Upper lobe of left lung (tissue), 6 donors: ENCODE measurements at regions not wholly inside any gene's neighbourhood (a gene's known extent, or its start where the extent isn't known, plus 50 kb on each side); places are given as distances from the start of the nearest gene placed in this dataset.
A peak's percentile ranks its signal among the peaks of the same experiment; 100 is the strongest.

Experiments used
- ATAC-seq, 2 donors: fragments of 200-7000 bp; cut with Tn5 transposase; one replicate each; pipeline ENCODE4 v1.9.1; 2022; ENCODE audit warnings: mild to moderate bottlenecking in 2 of 2, moderate library complexity in 2 of 2; ENCODE audit not compliant: low FRiP score in 2 of 2
- DNase-seq, 2 donors: peaks; one replicate each; pipeline ENCODE4 v3.0.0-alpha.2; 2019 to 2020
- H3K27ac ChIP-seq, 4 donors: fragments of 200-600 bp; sonication (generic); one replicate each; pipeline ENCODE4 v1.5.1; 2016 to 2019
- H3K27me3 ChIP-seq, 4 donors: fragments of 200-600 bp; sonication (generic); one replicate each; pipeline ENCODE4 v1.5.1; 2017 to 2019
- H3K36me3 ChIP-seq, 4 donors: fragments of 200-600 bp; sonication (generic); one replicate each; pipeline ENCODE4 v1.5.1; 2016 to 2019
- H3K4me1 ChIP-seq, 4 donors: fragments of 200-600 bp; sonication (generic); one replicate each; pipeline ENCODE4 v1.5.1; 2018 to 2019
- H3K4me3 ChIP-seq, 4 donors: fragments of 200-600 bp; sonication (generic); one replicate each; pipeline ENCODE4 v1.5.1; 2017 to 2019; ENCODE audit warnings: mild to moderate bottlenecking in 2 of 4, moderate library complexity in 1 of 4
- H3K9me3 ChIP-seq, 4 donors: fragments of 200-600 bp; sonication (generic); one replicate each; pipeline ENCODE4 v1.5.1; 2018 to 2019
- CTCF ChIP-seq, 6 experiments: fragments of 450-650 bp in 4 of 6; fragments of 200-600 bp in 2 of 6; sonication (generic) in 2 of 6; IDR thresholded peaks; one replicate each; pipeline ENCODE4 v1.5.1; 2016 to 2019; ENCODE audit warnings: antibody characterized with exemption in 6 of 6
- EP300 ChIP-seq, 4 donors: sonication (generic); formaldehyde crosslinking; IDR thresholded peaks; one replicate each; pipeline ENCODE4 v1.5.1; 2017; ENCODE audit warnings: antibody characterized with exemption in 4 of 4, control low read depth in 2 of 4
- POLR2A ChIP-seq, 4 donors: fragments of 450-650 bp; IDR thresholded peaks; one replicate each; pipeline ENCODE4 v1.5.1; 2016 to 2017; ENCODE audit warnings: antibody characterized with exemption in 4 of 4, mild to moderate bottlenecking in 2 of 4
- POLR2AphosphoS5 ChIP-seq, 2 donors: sonication (generic); formaldehyde crosslinking; IDR thresholded peaks; one replicate each; pipeline ENCODE4 v1.5.1; 2017; ENCODE audit warnings: antibody characterized with exemption in 2 of 2
- WGBS, 2 donors: methylation state at CpG; one replicate each; pipeline ENCODE4 v1.1.5; 2017 to 2018; 5-methylcytosine and 5-hydroxymethylcytosine counted together
- donor health status: DM: no; HTN: no; CAD: no; lungs with moderate emphysema.
- donor health status: DM: no; HTN: yes; CAD: no; lungs with severe emphysema.

- Histone ChIP-seq H3K4me3 (no peak overlapping the region), H3K9me3 (no peaks in the 10 kb centered on the region), H3K36me3 (no peaks in the 10 kb centered on the region), H3K27ac (no peak overlapping the region), H3K4me1 (peaks cover 8 to 15% (median 8%) of the 10 kb centered on the region in 4 donors), H3K27me3 (no peaks in the 10 kb centered on the region)
- DNase-seq (no peak), ATAC-seq (no peak)
- TF ChIP-seq CTCF (IDR thresholded peaks at IDR 0.05) (no peak), POLR2A (IDR thresholded peaks at IDR 0.05) (no peak), POLR2AphosphoS5 (IDR thresholded peaks at IDR 0.05) (no peak), EP300 (IDR thresholded peaks at IDR 0.05) (no peak)
- WGBS, 2 donors = 79 to 93% methylated on average over 2 of the region's 2 CpGs
Measured at GRCh38 chr3:30341079-30341478, 265.3 kb upstream of the TGFBR2 start.

- 69 to 74% methylated on average over 1 of the region's 1 CpG for WGBS, 2 donors
- H3K27me3 ChIP-seq = no peaks in the 10 kb centered on the region
- H3K36me3 ChIP-seq = no peaks in the 10 kb centered on the region
- no peak for TF ChIP-seq EP300 (IDR thresholded peaks at IDR 0.05)
- TF ChIP-seq POLR2AphosphoS5 (IDR thresholded peaks at IDR 0.05) = no peak
- TF ChIP-seq CTCF (IDR thresholded peaks at IDR 0.05) = no peak
- TF ChIP-seq POLR2A (IDR thresholded peaks at IDR 0.05) = no peak
- peak overlapping the region in 2 of 4 donors; percentile 7 to 19 for H3K27ac ChIP-seq
- DNase-seq (no peak), ATAC-seq (peak in 1 of 2 donors; percentile 28)
- no peak overlapping the region for H3K4me3 ChIP-seq
- peaks cover 8 to 15% (median 9%) of the 10 kb centered on the region in 4 donors for H3K4me1 ChIP-seq
- no peaks in the 10 kb centered on the region for H3K9me3 ChIP-seq
Measured at GRCh38 chr3:30341851-30342250, 264.6 kb upstream of the TGFBR2 start.

- no peaks in the 10 kb centered on the region for H3K27me3 ChIP-seq
- no peaks in the 10 kb centered on the region for H3K36me3 ChIP-seq
- peak; percentile 22 to 92 for ATAC-seq
- peak; percentile 19 for TF ChIP-seq POLR2AphosphoS5 (IDR thresholded peaks at IDR 0.05)
- TF ChIP-seq POLR2A (IDR thresholded peaks at IDR 0.05) = no peak
- no peak for TF ChIP-seq EP300 (IDR thresholded peaks at IDR 0.05)
- no peak for TF ChIP-seq CTCF (IDR thresholded peaks at IDR 0.05)
- H3K9me3 ChIP-seq = no peaks in the 10 kb centered on the region
- H3K27ac ChIP-seq = peak overlapping the region in 3 of 4 donors; percentile 19 to 40 (median 39)
- H3K4me3 ChIP-seq = no peak overlapping the region
- H3K4me1 ChIP-seq = peaks cover 10 to 15% (median 11%) of the 10 kb centered on the region in 4 donors
- DNase-seq = peak in 1 of 2 donors; percentile 43
- 61 to 62% methylated on average over 6 of the region's 6 CpGs for WGBS, 2 donors
Measured at GRCh38 chr3:30342318-30343060, 263.9 kb upstream of the TGFBR2 start.

- no peaks in the 10 kb centered on the region for H3K27me3 ChIP-seq
Measured at GRCh38 chr3:30343067-30343831, 263.2 kb upstream of the TGFBR2 start.

More at GRCh38 chr3:30343067-30343831, 263.2 kb upstream of the TGFBR2 start:
- Histone ChIP-seq H3K4me3 (no peak overlapping the region), H3K36me3 (no peaks in the 10 kb centered on the region), H3K9me3 (no peaks in the 10 kb centered on the region), H3K4me1 (peaks cover 15 to 17% (median 16%) of the 10 kb centered on the region in 4 donors), H3K27ac (peak overlapping the region in 2 of 4 donors; percentile 39 to 40)
- no peak for TF ChIP-seq CTCF (IDR thresholded peaks at IDR 0.05)
- no peak for TF ChIP-seq POLR2AphosphoS5 (IDR thresholded peaks at IDR 0.05)
- no peak for TF ChIP-seq EP300 (IDR thresholded peaks at IDR 0.05)
- TF ChIP-seq POLR2A (IDR thresholded peaks at IDR 0.05) = no peak
- WGBS, 2 donors = 70 to 77% methylated on average over 4 of the region's 4 CpGs
- ATAC-seq (no peak), DNase-seq (no peak)
